CD4-positive, CD25-positive, alpha-beta regulatory T cell (primary cell): ENCODE measurements at regions not wholly inside any gene's neighbourhood (a gene's known extent, or its start where the extent isn't known, plus 50 kb on each side); places are given as distances from the start of the nearest gene placed in this dataset.

Experiments used
- ATAC-seq, 2 donors: fragments of 150-1000 bp; cut with Tn5 transposase; one replicate each; pipeline ENCODE4 v1.10.0; 2021; ENCODE audit warnings: low read depth in 2 of 2, moderate number of reproducible peaks in 2 of 2, moderate library complexity in 1 of 2
- DNase-seq, 3 donors: peaks; one replicate each; pipeline versions ENCODE4 v3.0.0 to v3.0.0-alpha.2; 2012 to 2022; ENCODE audit warnings: mixed read lengths in 1 of 3
- H3K27ac ChIP-seq: one replicate; pipeline ENCODE4 v1.7.0; 2013; ENCODE audit warnings: mild to moderate bottlenecking, low read length; ENCODE audit not compliant: insufficient read depth, poor library complexity, severe bottlenecking
- H3K27me3 ChIP-seq: one replicate; pipeline ENCODE4 v1.7.0; 2013; ENCODE audit warnings: low read length; ENCODE audit not compliant: control insufficient read depth, insufficient read depth
- H3K36me3 ChIP-seq: one replicate; pipeline ENCODE4 v1.7.0; 2013; ENCODE audit warnings: mild to moderate bottlenecking, low read length, moderate library complexity; ENCODE audit not compliant: control insufficient read depth, insufficient read depth
- H3K4me1 ChIP-seq: 2 replicates; pipeline ENCODE4 v1.7.0; 2013; ENCODE audit warnings: mild to moderate bottlenecking, low read length; ENCODE audit not compliant: insufficient read depth, control insufficient read depth, poor library complexity, severe bottlenecking
- H3K4me3 ChIP-seq: one replicate; pipeline ENCODE4 v1.7.0; 2013; ENCODE audit warnings: low read depth, mild to moderate bottlenecking, low read length, moderate library complexity
- H3K9me3 ChIP-seq, 2 experiments: 1 replicate in 1 of 2; 2 replicates in 1 of 2; pipeline ENCODE4 v1.7.0; 2013; ENCODE audit warnings: low read length in 2 of 2, mild to moderate bottlenecking in 1 of 2, moderate library complexity in 1 of 2; ENCODE audit not compliant: control insufficient read depth in 2 of 2
- H3K27ac Mint-ChIP-seq, 3 donors: one replicate each; pipeline ENCODE4 v1.8.0; 2020 to 2022; ENCODE audit warnings: mild to moderate bottlenecking in 3 of 3, mixed read lengths in 3 of 3, moderate library complexity in 2 of 3
- H3K27me3 Mint-ChIP-seq: one replicate; pipeline ENCODE4 v1.8.0; 2022; ENCODE audit warnings: mild to moderate bottlenecking, mixed read lengths
- H3K36me3 Mint-ChIP-seq: one replicate; pipeline ENCODE4 v1.8.0; 2020; ENCODE audit warnings: mixed read lengths
- H3K4me1 Mint-ChIP-seq, 4 donors: one replicate each; pipeline ENCODE4 v1.8.0; 2020 to 2022; ENCODE audit warnings: mixed read lengths in 4 of 4, mild to moderate bottlenecking in 1 of 4
- H3K4me3 Mint-ChIP-seq, 4 donors: one replicate each; pipeline ENCODE4 v1.8.0; 2020 to 2022; ENCODE audit warnings: mild to moderate bottlenecking in 4 of 4, mixed read lengths in 4 of 4, moderate library complexity in 3 of 4
- H3K9me3 Mint-ChIP-seq, 7 donors: one replicate each; pipeline ENCODE4 v1.8.0; 2020 to 2022; ENCODE audit warnings: mixed read lengths in 7 of 7, mild to moderate bottlenecking in 3 of 7, moderate library complexity in 2 of 7

DNA sequence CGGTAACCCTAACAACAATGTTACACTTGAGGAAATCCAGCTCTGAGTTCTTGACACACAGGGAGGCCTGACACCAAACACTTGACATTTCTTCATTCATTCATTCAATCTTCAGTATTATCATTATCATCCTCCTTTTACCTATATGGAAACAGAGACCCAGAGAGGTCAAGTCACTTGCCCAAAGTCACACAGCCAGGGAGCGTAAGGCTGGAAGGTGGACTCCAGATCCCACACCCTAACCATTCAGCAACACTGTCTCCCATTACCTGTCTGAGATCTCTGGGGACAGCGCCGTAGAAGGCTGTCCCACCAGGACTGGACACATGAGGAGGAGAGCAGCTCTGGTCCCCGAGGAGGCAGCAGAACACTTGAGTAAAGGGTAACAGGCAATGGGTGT, 101.4 kb downstream of the SYF2 start:
- no peak overlapping the region for H3K27ac Mint-ChIP-seq
- no peaks in the 10 kb centered on the region for H3K9me3 ChIP-seq
- H3K4me3 Mint-ChIP-seq: no peak overlapping the region
- H3K4me1 Mint-ChIP-seq: no peaks in the 10 kb centered on the region
- H3K27me3 Mint-ChIP-seq: peaks cover 24% of the 10 kb centered on the region
- H3K9me3 Mint-ChIP-seq: peaks cover 0 to 5% (median 0%) of the 10 kb centered on the region in 7 donors
- H3K4me1 ChIP-seq: no peaks in the 10 kb centered on the region
- H3K36me3 ChIP-seq: no peaks in the 10 kb centered on the region
- DNase-seq (no peak), ATAC-seq (no peak)
- no peak overlapping the region for H3K4me3 ChIP-seq
- H3K27me3 ChIP-seq: no peaks in the 10 kb centered on the region
- no peak overlapping the region for H3K27ac ChIP-seq
- H3K36me3 Mint-ChIP-seq: no peaks in the 10 kb centered on the region

DNA sequence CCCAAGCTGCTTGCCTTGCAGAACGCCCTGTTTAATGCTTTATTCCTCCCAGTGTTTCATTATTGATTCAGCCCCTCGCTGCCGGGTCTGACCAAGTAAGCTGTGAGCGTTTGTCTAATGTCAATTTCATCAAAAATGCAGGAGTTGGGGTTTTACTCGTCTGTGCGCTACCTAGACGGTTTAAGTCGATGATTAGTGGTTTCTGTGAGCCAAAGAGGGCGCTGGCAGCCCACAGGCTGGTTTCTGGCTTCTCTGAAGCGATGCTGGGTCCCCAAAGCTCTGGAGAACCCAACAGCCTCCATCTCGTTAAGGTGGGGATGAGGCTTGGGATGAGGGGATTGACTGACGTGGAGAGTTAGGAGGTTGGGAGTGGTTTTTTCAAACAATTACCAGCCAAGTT, 102.9 kb downstream of the SYF2 start:
- no peak overlapping the region for H3K4me3 Mint-ChIP-seq
- no peak for ATAC-seq
- no peaks in the 10 kb centered on the region for H3K4me1 Mint-ChIP-seq

DNA sequence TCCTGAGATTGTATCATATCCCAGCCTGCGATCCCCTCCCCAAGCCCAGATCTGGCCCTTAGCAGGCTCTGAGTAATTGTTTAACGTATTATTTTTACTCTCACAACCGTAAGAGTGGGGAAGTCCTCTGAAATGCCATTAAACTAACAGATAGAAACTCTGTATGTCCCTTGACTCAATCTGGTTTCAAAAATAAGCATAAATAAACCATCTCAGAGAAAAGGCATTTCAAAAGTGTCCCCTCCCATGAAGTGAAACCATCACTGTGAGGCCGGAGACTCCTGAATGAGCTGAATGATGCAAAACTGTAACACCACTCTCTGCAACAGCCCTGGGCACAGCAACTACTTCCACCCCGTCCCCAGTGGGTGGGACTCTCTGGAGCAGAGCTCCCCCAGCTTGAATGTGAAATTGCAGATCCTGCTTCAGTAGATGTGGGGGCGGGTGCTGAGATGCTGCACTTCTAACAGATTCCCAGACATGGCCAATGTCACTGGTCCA, 104.1 kb downstream of the SYF2 start:
- H3K4me1 Mint-ChIP-seq: no peaks in the 10 kb centered on the region
- peaks cover 0 to 5% (median 0%) of the 10 kb centered on the region in 7 donors for H3K9me3 Mint-ChIP-seq
- Histone ChIP-seq H3K27me3 (no peaks in the 10 kb centered on the region), H3K27ac (no peak overlapping the region), H3K9me3 (no peaks in the 10 kb centered on the region), H3K4me3 (no peak overlapping the region), H3K36me3 (no peaks in the 10 kb centered on the region), H3K4me1 (no peaks in the 10 kb centered on the region)
- H3K36me3 Mint-ChIP-seq: no peaks in the 10 kb centered on the region
- H3K4me3 Mint-ChIP-seq: no peak overlapping the region
- no peak for DNase-seq
- H3K27ac Mint-ChIP-seq: no peak overlapping the region
- peaks cover 20% of the 10 kb centered on the region for H3K27me3 Mint-ChIP-seq
- no peak for ATAC-seq

More for the DNA sequence above, 102.9 kb downstream of the SYF2 start:
- Mint-ChIP-seq H3K9me3 (peaks cover 0 to 5% (median 0%) of the 10 kb centered on the region in 7 donors), H3K27me3 (peaks cover 20% of the 10 kb centered on the region), H3K27ac (no peak overlapping the region), H3K36me3 (no peaks in the 10 kb centered on the region)
- DNase-seq: no peak
- Histone ChIP-seq H3K4me3 (no peak overlapping the region), H3K4me1 (no peaks in the 10 kb centered on the region), H3K9me3 (no peaks in the 10 kb centered on the region), H3K27me3 (no peaks in the 10 kb centered on the region), H3K36me3 (no peaks in the 10 kb centered on the region), H3K27ac (no peak overlapping the region)

DNA sequence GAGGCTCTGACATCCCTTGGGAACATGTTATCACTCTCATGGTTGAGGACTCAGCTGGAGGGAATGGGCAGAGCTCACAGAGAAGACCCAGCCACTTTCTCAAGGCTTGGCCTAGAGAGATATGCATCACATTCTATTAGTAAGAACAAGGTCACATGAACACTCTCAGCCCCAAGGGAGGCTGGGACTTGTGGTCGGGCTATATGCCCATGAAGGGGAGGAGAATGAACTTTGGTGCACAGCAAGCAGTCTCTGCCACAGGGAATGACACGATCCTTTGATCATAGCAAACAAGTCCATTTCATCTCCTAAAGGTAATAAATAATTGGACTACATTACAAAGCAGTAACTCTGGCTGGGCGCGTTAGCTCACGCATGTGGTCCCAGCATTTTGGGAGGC, 105.7 kb downstream of the SYF2 start:
- no peak overlapping the region for H3K27ac ChIP-seq
- no peak for DNase-seq
- Mint-ChIP-seq H3K9me3 (peaks cover 0 to 5% (median 0%) of the 10 kb centered on the region in 7 donors), H3K27ac (no peak overlapping the region), H3K4me3 (no peak overlapping the region), H3K36me3 (no peaks in the 10 kb centered on the region), H3K27me3 (peaks cover 13% of the 10 kb centered on the region), H3K4me1 (no peaks in the 10 kb centered on the region)
- H3K9me3 ChIP-seq: no peaks in the 10 kb centered on the region
- no peak overlapping the region for H3K4me3 ChIP-seq
- no peak for ATAC-seq
- no peaks in the 10 kb centered on the region for H3K4me1 ChIP-seq
- no peaks in the 10 kb centered on the region for H3K27me3 ChIP-seq
- H3K36me3 ChIP-seq: no peaks in the 10 kb centered on the region

DNA sequence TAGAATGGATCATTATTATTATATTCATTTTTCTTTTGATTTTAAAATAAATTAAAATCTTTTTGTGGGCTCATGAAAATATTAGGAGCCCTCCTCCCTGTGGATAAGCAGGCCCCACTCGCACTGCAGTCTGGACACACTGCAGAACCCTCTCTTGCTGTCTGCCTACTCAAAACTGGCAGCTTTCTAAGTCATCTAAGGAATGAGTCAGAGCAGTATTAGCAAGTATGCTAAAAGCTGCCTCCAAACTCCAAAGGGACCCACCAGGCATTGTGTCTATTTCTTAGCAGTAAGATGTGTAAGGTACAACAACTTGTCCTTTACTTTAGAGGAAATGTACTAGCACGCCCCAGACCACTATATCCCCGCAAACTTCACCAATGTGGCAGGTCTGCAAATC, 108.8 kb downstream of the SYF2 start:
- H3K36me3 Mint-ChIP-seq: no peaks in the 10 kb centered on the region
- H3K27ac Mint-ChIP-seq: no peak overlapping the region
- no peak for DNase-seq
- Histone ChIP-seq H3K36me3 (no peaks in the 10 kb centered on the region), H3K4me1 (no peaks in the 10 kb centered on the region), H3K27ac (no peak overlapping the region), H3K27me3 (no peaks in the 10 kb centered on the region), H3K9me3 (no peaks in the 10 kb centered on the region), H3K4me3 (no peak overlapping the region)
- H3K4me1 Mint-ChIP-seq: peaks cover 0 to 8% (median 2%) of the 10 kb centered on the region in 4 donors
- H3K27me3 Mint-ChIP-seq: peaks cover 19% of the 10 kb centered on the region
- H3K4me3 Mint-ChIP-seq: no peak overlapping the region
- H3K9me3 Mint-ChIP-seq: peaks cover 0 to 5% (median 0%) of the 10 kb centered on the region in 7 donors
- ATAC-seq: no peak

DNA sequence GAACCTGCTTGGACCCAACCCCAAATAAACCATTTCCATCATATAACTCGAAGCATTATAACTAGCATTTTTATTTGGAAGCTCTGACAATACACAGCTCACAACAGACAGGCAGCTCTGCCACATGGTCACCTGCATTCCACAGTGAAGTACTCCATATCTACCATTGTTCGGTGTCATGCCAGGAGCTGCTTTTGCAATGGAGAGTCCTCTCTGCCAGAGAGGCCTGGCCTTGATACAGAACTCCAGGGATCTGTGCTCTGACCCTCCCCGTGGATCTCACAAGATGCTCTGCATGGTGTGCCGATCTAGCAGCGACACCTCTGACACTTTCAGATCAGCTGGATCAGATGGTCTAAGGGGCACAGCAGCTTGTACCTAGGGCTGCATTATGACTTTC, 109.6 kb downstream of the SYF2 start:
- H3K36me3 ChIP-seq: no peaks in the 10 kb centered on the region
- Mint-ChIP-seq H3K27me3 (peaks cover 23% of the 10 kb centered on the region), H3K27ac (no peak overlapping the region), H3K4me1 (peaks cover 0 to 8% (median 2%) of the 10 kb centered on the region in 4 donors), H3K4me3 (no peak overlapping the region), H3K36me3 (no peaks in the 10 kb centered on the region), H3K9me3 (peaks cover 0 to 5% (median 0%) of the 10 kb centered on the region in 7 donors)
- H3K27me3 ChIP-seq: no peaks in the 10 kb centered on the region
- H3K4me1 ChIP-seq: no peaks in the 10 kb centered on the region
- ATAC-seq (no peak), DNase-seq (no peak)
- no peak overlapping the region for H3K27ac ChIP-seq
- no peak overlapping the region for H3K4me3 ChIP-seq
- no peaks in the 10 kb centered on the region for H3K9me3 ChIP-seq

DNA sequence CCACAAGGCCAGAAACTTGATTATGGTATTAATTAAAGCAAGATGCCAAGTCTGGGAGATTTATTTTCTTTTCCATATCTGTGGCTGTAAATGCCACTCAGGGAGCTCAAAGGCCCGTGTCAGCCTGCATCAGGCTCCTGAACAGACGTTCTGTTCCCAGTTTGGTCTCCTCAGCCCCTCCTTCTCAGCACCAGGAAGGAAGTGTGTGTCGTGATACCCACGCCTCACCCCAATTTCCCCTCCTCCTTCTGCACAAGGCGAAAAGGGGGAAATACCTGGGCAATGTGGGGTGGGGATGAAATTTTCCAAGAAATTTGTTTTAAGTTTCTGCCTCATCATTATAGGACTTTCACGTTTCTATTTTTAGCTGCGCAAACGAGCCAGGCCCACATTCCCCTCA, 112.0 kb downstream of the SYF2 start:
- no peak for ATAC-seq
- H3K4me1 ChIP-seq: no peaks in the 10 kb centered on the region

DNA sequence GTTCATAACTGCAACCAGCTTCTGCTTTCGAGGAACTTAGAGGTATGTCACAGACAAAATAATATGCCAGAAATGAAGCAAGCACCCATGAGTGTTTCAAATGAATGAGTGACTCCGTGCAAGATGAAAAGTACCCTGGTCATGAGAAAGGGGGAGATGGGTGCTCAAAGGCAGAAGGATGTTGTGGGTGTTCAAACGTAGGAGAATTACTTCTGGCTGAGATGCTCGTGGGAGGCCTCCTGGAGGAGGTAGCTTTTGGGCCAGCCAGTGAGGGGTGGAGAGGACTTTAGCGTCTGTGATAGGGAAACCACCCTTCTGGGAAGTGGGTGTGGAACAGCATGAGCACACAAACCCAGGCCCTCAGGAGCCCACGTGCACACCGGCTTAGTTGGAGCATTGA, 113.8 kb downstream of the SYF2 start:
- Mint-ChIP-seq H3K4me3 (no peak overlapping the region), H3K4me1 (peaks cover 0 to 8% (median 2%) of the 10 kb centered on the region in 4 donors), H3K9me3 (peaks cover 0 to 3% (median 0%) of the 10 kb centered on the region in 7 donors), H3K27ac (peak overlapping the region in 1 of 3 donors; percentile 54), H3K27me3 (peaks cover 19% of the 10 kb centered on the region), H3K36me3 (no peaks in the 10 kb centered on the region)
- no peaks in the 10 kb centered on the region for H3K9me3 ChIP-seq
- H3K36me3 ChIP-seq: no peaks in the 10 kb centered on the region
- no peak overlapping the region for H3K4me3 ChIP-seq
- ATAC-seq (no peak), DNase-seq (no peak)
- no peaks in the 10 kb centered on the region for H3K4me1 ChIP-seq
- H3K27me3 ChIP-seq: peaks cover 3% of the 10 kb centered on the region
- no peak overlapping the region for H3K27ac ChIP-seq

More for the DNA sequence above, 112.0 kb downstream of the SYF2 start:
- no peak for DNase-seq
- H3K36me3 Mint-ChIP-seq: no peaks in the 10 kb centered on the region
- H3K27ac ChIP-seq: no peak overlapping the region
- no peak overlapping the region for H3K4me3 Mint-ChIP-seq
- peaks cover 0 to 3% (median 0%) of the 10 kb centered on the region in 7 donors for H3K9me3 Mint-ChIP-seq
- no peaks in the 10 kb centered on the region for H3K9me3 ChIP-seq
- H3K27ac Mint-ChIP-seq: no peak overlapping the region
- peaks cover 14% of the 10 kb centered on the region for H3K27me3 Mint-ChIP-seq
- H3K4me3 ChIP-seq: no peak overlapping the region
- no peaks in the 10 kb centered on the region for H3K27me3 ChIP-seq
- peaks cover 0 to 8% (median 2%) of the 10 kb centered on the region in 4 donors for H3K4me1 Mint-ChIP-seq
- H3K36me3 ChIP-seq: no peaks in the 10 kb centered on the region
